Astrocyte of the cerebellum (primary cell): ENCODE measurements at regions not wholly inside any gene's neighbourhood (a gene's known extent, or its start where the extent isn't known, plus 50 kb on each side); places are given as distances from the start of the nearest gene placed in this dataset.
A peak's percentile ranks its signal among the peaks of the same experiment; 100 is the strongest.
"Not testable (repeated sequence)": the region's sequence is repeated elsewhere in the genome, so short reads cannot be mapped to it uniquely, and the experiment has no call there.

ENCODE experiments used
- DNase-seq: peaks from one replicate; pipeline ENCODE4 v3.0.0-alpha.2; 2011; ENCODE audit warnings: low read depth
- H3K4me3 ChIP-seq: 2 replicates; pipeline ENCODE4 v1.5.1; 2011; ENCODE audit warnings: mild to moderate bottlenecking, low read depth, low read length, moderate library complexity
- in situ Hi-C: cut with HindIII; loops from 2 replicates; pipeline ENCODE4 v1.10.0; 2017; ENCODE audit warnings: low sequenced_read_pairs
- TF ChIP-seq, protein P1 (sequence below): IDR thresholded peaks from 2 replicates; pipeline ENCODE4 v1.5.1; 2012; ENCODE audit warnings: low read length, low read depth, moderate library complexity, mild to moderate bottlenecking; ENCODE audit errors: missing control alignments

GRCh38 chr1:112855152-112855828 lies 100.7 kb downstream of the SLC16A1 start:
- in situ Hi-C loops, result no loop called here
- peak overlapping the region; percentile 27 for H3K4me3 ChIP-seq

DNA sequence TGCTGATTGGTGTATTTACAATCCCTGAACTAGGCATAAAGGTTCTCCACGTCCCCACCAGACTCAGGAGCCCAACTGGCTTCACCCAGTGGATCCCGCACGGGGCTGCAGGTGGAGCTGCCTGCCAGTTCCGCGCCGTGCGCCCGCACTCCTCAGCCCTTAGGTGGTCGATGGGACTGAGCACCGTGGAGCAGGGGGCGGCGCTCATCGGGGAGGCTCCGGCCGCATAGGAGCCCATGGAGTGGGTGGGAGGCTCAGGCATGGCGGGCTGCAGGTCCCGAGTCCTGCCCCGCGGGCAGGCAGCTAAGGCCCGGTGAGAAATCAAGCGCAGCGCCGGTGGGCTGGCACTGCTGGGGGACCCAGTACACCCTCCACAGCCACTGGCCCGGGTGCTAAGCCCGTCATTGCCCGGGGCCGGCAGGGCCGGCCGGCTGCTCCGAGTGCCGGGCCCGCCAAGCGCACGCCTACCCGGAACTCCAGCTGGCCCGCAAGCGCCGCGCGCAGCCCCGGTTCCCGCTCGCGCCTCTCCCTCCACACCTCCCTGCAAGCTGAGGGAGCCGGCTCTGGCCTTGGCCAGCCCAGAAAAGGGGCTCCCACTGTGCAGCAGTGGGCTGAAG lies 101.5 kb downstream of the SLC16A1 start:
- peak overlapping the region; percentile 27 for H3K4me3 ChIP-seq
- in situ Hi-C loops, DNase-seq: not testable (repeated sequence)

More at GRCh38 chr1:112855152-112855828, 100.7 kb downstream of the SLC16A1 start:
- no peak for DNase-seq
- TF ChIP-seq, protein P1, sequence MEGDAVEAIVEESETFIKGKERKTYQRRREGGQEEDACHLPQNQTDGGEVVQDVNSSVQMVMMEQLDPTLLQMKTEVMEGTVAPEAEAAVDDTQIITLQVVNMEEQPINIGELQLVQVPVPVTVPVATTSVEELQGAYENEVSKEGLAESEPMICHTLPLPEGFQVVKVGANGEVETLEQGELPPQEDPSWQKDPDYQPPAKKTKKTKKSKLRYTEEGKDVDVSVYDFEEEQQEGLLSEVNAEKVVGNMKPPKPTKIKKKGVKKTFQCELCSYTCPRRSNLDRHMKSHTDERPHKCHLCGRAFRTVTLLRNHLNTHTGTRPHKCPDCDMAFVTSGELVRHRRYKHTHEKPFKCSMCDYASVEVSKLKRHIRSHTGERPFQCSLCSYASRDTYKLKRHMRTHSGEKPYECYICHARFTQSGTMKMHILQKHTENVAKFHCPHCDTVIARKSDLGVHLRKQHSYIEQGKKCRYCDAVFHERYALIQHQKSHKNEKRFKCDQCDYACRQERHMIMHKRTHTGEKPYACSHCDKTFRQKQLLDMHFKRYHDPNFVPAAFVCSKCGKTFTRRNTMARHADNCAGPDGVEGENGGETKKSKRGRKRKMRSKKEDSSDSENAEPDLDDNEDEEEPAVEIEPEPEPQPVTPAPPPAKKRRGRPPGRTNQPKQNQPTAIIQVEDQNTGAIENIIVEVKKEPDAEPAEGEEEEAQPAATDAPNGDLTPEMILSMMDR, result no peak

DNA sequence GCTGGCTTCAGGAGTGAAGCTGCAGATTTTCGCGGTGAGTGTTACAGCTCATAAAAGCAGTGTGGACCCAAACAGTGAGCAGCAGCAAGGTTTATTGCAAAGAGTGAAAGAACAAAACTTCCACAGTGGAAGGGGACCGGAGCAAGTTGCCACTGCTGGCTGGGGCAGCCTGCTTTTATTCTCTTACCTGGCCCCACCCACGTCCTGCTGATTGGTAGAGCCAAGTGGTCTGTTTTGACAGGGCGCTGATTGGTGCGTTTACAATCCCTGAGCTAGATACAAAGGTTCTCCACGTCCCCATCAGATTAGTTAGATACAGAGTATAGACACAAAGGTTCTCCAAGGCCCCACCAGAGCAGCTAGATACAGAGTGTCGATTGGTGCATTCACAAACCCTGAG lies 102.1 kb downstream of the SLC16A1 start:
- in situ Hi-C loops, DNase-seq, H3K4me3 ChIP-seq: not testable (repeated sequence)

DNA sequence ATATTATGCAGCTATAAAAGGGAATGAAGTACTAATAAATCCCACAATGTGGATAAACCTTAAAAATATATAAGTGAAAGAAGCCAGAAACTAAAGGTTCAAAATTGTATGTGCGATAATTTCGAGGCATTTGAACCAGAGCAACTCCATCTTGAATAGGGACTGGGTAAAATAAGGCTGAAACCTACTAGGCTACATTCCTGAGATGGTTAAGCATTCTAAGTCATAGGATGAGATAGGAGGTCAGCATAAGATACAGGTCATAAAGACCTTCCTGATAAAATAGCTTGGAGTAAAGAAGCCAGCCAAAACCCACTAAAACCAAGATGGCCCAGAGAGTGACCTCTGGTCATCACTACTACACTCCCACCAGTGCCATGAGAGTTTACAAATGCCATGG lies 103.1 kb downstream of the SLC16A1 start:
- no peak for DNase-seq
- TF ChIP-seq, protein P1, result no peak
- no peak overlapping the region for H3K4me3 ChIP-seq
- in situ Hi-C loops, result no loop called here

DNA sequence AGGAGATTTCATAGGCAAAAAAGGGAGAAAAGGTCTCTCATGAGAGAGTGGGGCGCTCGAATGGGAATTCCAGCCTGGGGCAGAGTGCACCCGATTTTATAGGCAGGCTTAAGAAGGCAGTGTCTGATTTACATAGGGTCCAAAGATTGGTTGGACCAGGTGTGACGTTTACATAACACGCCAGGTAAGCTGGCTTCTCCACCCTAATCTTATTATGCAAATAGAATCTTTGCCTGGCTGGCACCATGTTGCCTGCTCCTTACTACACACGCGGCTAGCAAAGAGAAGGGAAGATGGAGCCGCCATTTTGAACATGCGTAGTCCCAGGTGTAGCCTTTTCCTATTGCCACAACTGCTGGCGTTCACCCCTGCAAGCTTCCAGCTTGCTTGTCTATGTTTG lies 103.7 kb downstream of the SLC16A1 start:
- TF ChIP-seq, protein P1, result no peak
- DNase-seq, result no peak
- in situ Hi-C loops, result no loop called here
- no peak overlapping the region for H3K4me3 ChIP-seq

- DNase-seq, result no peak
- H3K4me3 ChIP-seq, result peak overlapping the region; percentile 48
- TF ChIP-seq, protein P1, result no peak
- in situ Hi-C loops, result no loop called here
Measured at GRCh38 chr1:112850034-112850757, 105.8 kb downstream of the SLC16A1 start.

DNA sequence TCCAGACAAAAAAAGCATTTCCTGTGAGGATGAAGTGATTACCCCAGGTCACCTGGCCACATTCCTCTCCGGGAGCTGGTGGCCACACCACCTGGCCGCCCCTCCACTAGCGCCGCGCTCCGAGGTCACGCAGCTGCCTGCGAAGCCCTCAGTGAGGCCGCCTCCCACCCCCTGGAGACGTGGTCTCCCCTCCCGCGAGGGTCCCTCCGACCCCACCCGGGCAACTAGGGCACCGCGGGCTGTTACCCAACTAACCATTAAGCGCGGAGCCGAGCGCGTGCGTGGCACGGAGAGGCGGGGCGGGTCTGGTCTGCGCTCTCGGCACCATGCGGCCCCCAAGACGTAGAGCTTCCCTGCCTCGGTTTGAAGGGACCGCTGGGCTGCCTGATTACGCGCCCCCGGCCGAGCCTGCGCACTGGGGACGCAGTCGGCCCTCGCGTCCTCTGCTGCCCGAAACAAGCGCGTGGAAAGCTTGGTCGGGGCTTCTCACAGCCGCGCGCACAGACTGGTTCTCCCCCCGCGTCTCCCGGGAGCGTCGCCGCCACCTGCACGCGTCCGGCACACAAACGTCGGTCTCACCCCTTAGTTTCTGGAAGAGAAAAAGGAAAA lies 106.5 kb downstream of the SLC16A1 start:
- DNase-seq, result no peak
- in situ Hi-C loops, result no loop called here
- TF ChIP-seq, protein P1, result no peak
- H3K4me3 ChIP-seq, result peak overlapping the region; percentile 48
